ENCODE measurements at regions not wholly inside any gene's neighbourhood (a gene's known extent, or its start where the extent isn't known, plus 50 kb on each side); places are given as distances from the start of the nearest gene placed in this dataset.

- Histone ChIP-seq H4K20me1 (ENCODE audit: insufficient read depth, low read length) (no peaks in the 10 kb centered on the region; the same call in 1 of the 2 replicates), H3K9ac (ENCODE audit: low read depth, low read length) (peak overlapping the region; percentile 63), H2AFZ (ENCODE audit: low read depth, low read length) (peak overlapping the region; percentile 68), H3K4me3 (ENCODE audit: low read depth in 1 of 2, low read length in 2 of 2) (peak overlapping the region; percentile 12 to 51; a peak in 3 of 4 replicates), H3K4me2 (ENCODE audit: insufficient read depth, low read length) (peak overlapping the region; percentile 73), H3K36me3 (ENCODE audit: insufficient read depth, low read length) (no peaks in the 10 kb centered on the region), H3K79me2 (ENCODE audit: insufficient read depth, low read length) (peaks cover 19% of the 10 kb centered on the region), H3K9me3 (ENCODE audit: insufficient read depth, low read length, severe bottlenecking) (no peaks in the 10 kb centered on the region), H3K27ac (ENCODE audit: low read length) (no peak overlapping the region), H3K4me1 (ENCODE audit: insufficient read depth, low read length) (peaks cover 52% of the 10 kb centered on the region), H3K27me3 (ENCODE audit: insufficient read depth, low read length, poor library complexity) (peaks cover 13% of the 10 kb centered on the region)
- no peak for ATAC-seq (ENCODE audit: insufficient read depth, low read depth)
- no peak for DNase-seq
- peak; percentile 65 for TF ChIP-seq EZH2 (IDR thresholded peaks at IDR 0.05; ENCODE audit: borderline replicate concordance, low read depth, low read length, severe bottlenecking)
- no peak for TF ChIP-seq CTCF (IDR thresholded peaks at IDR 0.05; ENCODE audit: borderline replicate concordance, extremely low read depth, low read length, poor library complexity, severe bottlenecking)
Measured at GRCh38 chrX:40171513-40172400, 74.0 kb upstream of the BCOR start.

GRCh38 chrX:40170830-40171512, 73.2 kb upstream of the BCOR start:
- H3K9me3 ChIP-seq (ENCODE audit: insufficient read depth, low read length, severe bottlenecking) = no peaks in the 10 kb centered on the region
- H3K9ac ChIP-seq (ENCODE audit: low read depth, low read length) = peak overlapping the region; percentile 63
- peaks cover 3% of the 10 kb centered on the region; the same call in 1 of the 2 replicates for H4K20me1 ChIP-seq (ENCODE audit: insufficient read depth, low read length)
- no peak overlapping the region for H3K27ac ChIP-seq (ENCODE audit: low read length)
- H3K79me2 ChIP-seq (ENCODE audit: insufficient read depth, low read length) = peaks cover 19% of the 10 kb centered on the region
- H2AFZ ChIP-seq (ENCODE audit: low read depth, low read length) = no peak overlapping the region
- peak overlapping the region; percentile 73 for H3K4me2 ChIP-seq (ENCODE audit: insufficient read depth, low read length)
- H3K4me1 ChIP-seq (ENCODE audit: insufficient read depth, low read length) = peaks cover 54% of the 10 kb centered on the region
- ATAC-seq (ENCODE audit: insufficient read depth, low read depth) = no peak
- H3K36me3 ChIP-seq (ENCODE audit: insufficient read depth, low read length) = no peaks in the 10 kb centered on the region
- TF ChIP-seq CTCF (IDR thresholded peaks at IDR 0.05; ENCODE audit: borderline replicate concordance, extremely low read depth, low read length, poor library complexity, severe bottlenecking) = no peak
- TF ChIP-seq EZH2 (IDR thresholded peaks at IDR 0.05; ENCODE audit: borderline replicate concordance, low read depth, low read length, severe bottlenecking) = no peak
- peaks cover 13% of the 10 kb centered on the region for H3K27me3 ChIP-seq (ENCODE audit: insufficient read depth, low read length, poor library complexity)
- DNase-seq = no peak
- peak overlapping the region in 1 of 2 experiments; percentile 51; a peak in 1 of 4 replicates for H3K4me3 ChIP-seq (ENCODE audit: low read depth in 1 of 2, low read length in 2 of 2)

- H3K4me3 ChIP-seq (ENCODE audit: low read depth in 1 of 2, low read length in 2 of 2) = no peak overlapping the region
- ATAC-seq (ENCODE audit: insufficient read depth, low read depth) = peak; percentile 55
Measured at GRCh38 chrX:40169193-40170101, 71.7 kb upstream of the BCOR start.

More at GRCh38 chrX:40169193-40170101, 71.7 kb upstream of the BCOR start:
- TF ChIP-seq EZH2 (IDR thresholded peaks at IDR 0.05; ENCODE audit: borderline replicate concordance, low read depth, low read length, severe bottlenecking) (no peak), CTCF (IDR thresholded peaks at IDR 0.05; ENCODE audit: borderline replicate concordance, extremely low read depth, low read length, poor library complexity, severe bottlenecking) (peak; percentile 68)
- Histone ChIP-seq H3K4me1 (ENCODE audit: insufficient read depth, low read length) (peaks cover 50% of the 10 kb centered on the region), H2AFZ (ENCODE audit: low read depth, low read length) (no peak overlapping the region), H3K4me2 (ENCODE audit: insufficient read depth, low read length) (peak overlapping the region; percentile 20), H3K36me3 (ENCODE audit: insufficient read depth, low read length) (no peaks in the 10 kb centered on the region), H3K79me2 (ENCODE audit: insufficient read depth, low read length) (peaks cover 18% of the 10 kb centered on the region), H3K27me3 (ENCODE audit: insufficient read depth, low read length, poor library complexity) (peaks cover 13% of the 10 kb centered on the region), H3K9me3 (ENCODE audit: insufficient read depth, low read length, severe bottlenecking) (no peaks in the 10 kb centered on the region), H3K9ac (ENCODE audit: low read depth, low read length) (peak overlapping the region; percentile 17; the same call in 1 of the 2 replicates), H3K27ac (ENCODE audit: low read length) (peak overlapping the region; percentile 3; the same call in 1 of the 2 replicates), H4K20me1 (ENCODE audit: insufficient read depth, low read length) (peaks cover 3% of the 10 kb centered on the region; the same call in 1 of the 2 replicates)
- DNase-seq = peak; percentile 74
